ENCODE measurements at regions not wholly inside any gene's neighbourhood (a gene's known extent, or its start where the extent isn't known, plus 50 kb on each side); places are given as distances from the start of the nearest gene placed in this dataset.

DNA sequence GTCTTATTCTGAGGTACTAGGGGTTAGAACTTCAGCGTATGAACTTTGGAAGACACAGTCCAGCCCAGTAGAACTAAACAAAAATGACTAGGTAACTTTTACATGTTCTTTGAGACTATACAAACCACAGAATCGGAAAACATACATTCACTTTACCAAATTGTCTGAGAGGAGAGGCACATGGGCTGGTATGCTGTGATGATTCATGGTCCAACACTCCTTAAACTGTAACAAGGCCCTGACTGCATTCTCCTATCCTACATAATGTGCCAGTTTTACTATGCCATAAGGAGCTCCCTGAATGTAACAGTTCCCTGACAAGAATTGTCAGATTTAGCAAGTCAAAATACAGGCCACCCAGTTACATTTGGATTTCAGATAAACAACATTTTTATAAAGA is 640.0 kb downstream of the RAB28 start:
- TF ChIP-seq EZH2 (IDR thresholded peaks at IDR 0.05) (no peak), ZNF274 (IDR thresholded peaks at IDR 0.05; ENCODE audit: low read depth, low read length) (no peak), CEBPB (IDR thresholded peaks at IDR 0.05; ENCODE audit: low read depth) (no peak)
- TF ChIP-seq, protein P1, sequence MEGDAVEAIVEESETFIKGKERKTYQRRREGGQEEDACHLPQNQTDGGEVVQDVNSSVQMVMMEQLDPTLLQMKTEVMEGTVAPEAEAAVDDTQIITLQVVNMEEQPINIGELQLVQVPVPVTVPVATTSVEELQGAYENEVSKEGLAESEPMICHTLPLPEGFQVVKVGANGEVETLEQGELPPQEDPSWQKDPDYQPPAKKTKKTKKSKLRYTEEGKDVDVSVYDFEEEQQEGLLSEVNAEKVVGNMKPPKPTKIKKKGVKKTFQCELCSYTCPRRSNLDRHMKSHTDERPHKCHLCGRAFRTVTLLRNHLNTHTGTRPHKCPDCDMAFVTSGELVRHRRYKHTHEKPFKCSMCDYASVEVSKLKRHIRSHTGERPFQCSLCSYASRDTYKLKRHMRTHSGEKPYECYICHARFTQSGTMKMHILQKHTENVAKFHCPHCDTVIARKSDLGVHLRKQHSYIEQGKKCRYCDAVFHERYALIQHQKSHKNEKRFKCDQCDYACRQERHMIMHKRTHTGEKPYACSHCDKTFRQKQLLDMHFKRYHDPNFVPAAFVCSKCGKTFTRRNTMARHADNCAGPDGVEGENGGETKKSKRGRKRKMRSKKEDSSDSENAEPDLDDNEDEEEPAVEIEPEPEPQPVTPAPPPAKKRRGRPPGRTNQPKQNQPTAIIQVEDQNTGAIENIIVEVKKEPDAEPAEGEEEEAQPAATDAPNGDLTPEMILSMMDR (IDR thresholded peaks at IDR 0.05 in 2 of 3, conservative IDR thresholded peaks at IDR 0.05 in 1 of 3; ENCODE audit: borderline replicate concordance in 1 of 3, insufficient read depth in 1 of 3, low read depth in 2 of 3, low read length in 2 of 3): no peak
